ENCODE measurements at regions not wholly inside any gene's neighbourhood (a gene's known extent, or its start where the extent isn't known, plus 50 kb on each side); places are given as distances from the start of the nearest gene placed in this dataset.
A peak's percentile ranks its signal among the peaks of the same experiment; 100 is the strongest.

- TF ChIP-seq CTCF (IDR thresholded peaks at IDR 0.05 in 8 of 11, conservative IDR thresholded peaks at IDR 0.05 in 3 of 11) = no peak
- no peak for TF ChIP-seq POLR2A (IDR thresholded peaks at IDR 0.05)
- TF ChIP-seq POLR2AphosphoS5 (IDR thresholded peaks at IDR 0.05) = peak in 1 of 3 donors; percentile 21
Measured at GRCh38 chr18:46215902-46216723, 111.9 kb downstream of the HAUS1 start.

Measured in spleen (tissue), 7 donors.